Mammary epithelial cell (primary cell): ENCODE measurements at regions not wholly inside any gene's neighbourhood (a gene's known extent, or its start where the extent isn't known, plus 50 kb on each side); places are given as distances from the start of the nearest gene placed in this dataset.

Experiments
- CTCF ChIP-seq, 2 donors: IDR thresholded peaks in 1 of 2; conservative IDR thresholded peaks in 1 of 2; 2 replicates each; pipeline ENCODE4 v1.5.1; 2011 to 2012; ENCODE audit warnings: inconsistent platforms in 2 of 2, low read length in 2 of 2, mild to moderate bottlenecking in 2 of 2, control low read depth in 1 of 2, low read depth in 1 of 2; ENCODE audit not compliant: insufficient read depth in 1 of 2; ENCODE audit errors: extremely low read depth in 1 of 2
- EZH2 ChIP-seq: IDR thresholded peaks from 2 replicates; pipeline ENCODE4 v1.6.1; 2012; ENCODE audit warnings: low read length, inconsistent platforms, borderline replicate concordance

GRCh38 chr11:129645943-129646342 lies 169.7 kb upstream of the TMEM45B start:
- TF ChIP-seq CTCF (conservative IDR thresholded peaks at IDR 0.05 in 1 of 2, IDR thresholded peaks at IDR 0.05 in 1 of 2; ENCODE audit: extremely low read depth in 1 of 2, insufficient read depth in 1 of 2, low read depth in 1 of 2, low read length in 2 of 2) (no peak), EZH2 (no peak)
